Fibroblast of pulmonary artery (primary cell): ENCODE measurements at regions not wholly inside any gene's neighbourhood (a gene's known extent, or its start where the extent isn't known, plus 50 kb on each side); places are given as distances from the start of the nearest gene placed in this dataset.

Experiments
- DNase-seq: peaks from one replicate; pipeline ENCODE4 v3.0.0-alpha.2; 2010; ENCODE audit warnings: low read depth
- H3K4me3 ChIP-seq: replicated peaks from 2 replicates; pipeline ENCODE4 v1.5.1; 2011; ENCODE audit warnings: low read depth, mild to moderate bottlenecking, control low read depth, low read length, moderate library complexity
- CTCF ChIP-seq: IDR thresholded peaks from 2 replicates; pipeline ENCODE4 v1.5.1; 2011; ENCODE audit warnings: mild to moderate bottlenecking, control low read depth, low read length, inconsistent platforms; ENCODE audit errors: missing control alignments

- no peak for TF ChIP-seq CTCF
- H3K4me3 ChIP-seq, result no peak overlapping the region
- DNase-seq, result no peak
These were observed 172.0 kb downstream of the SCP2D1 start for GRCh38 chr20:18985551-18985950.

GRCh38 chr20:18986146-18986830 is 172.7 kb downstream of the SCP2D1 start:
- TF ChIP-seq CTCF, result no peak
- no peak for DNase-seq
- H3K4me3 ChIP-seq, result no peak overlapping the region

GRCh38 chr20:18986895-18987580 is 173.5 kb downstream of the SCP2D1 start:
- TF ChIP-seq CTCF, result no peak
- no peak for DNase-seq
- no peak overlapping the region for H3K4me3 ChIP-seq

- H3K4me3 ChIP-seq, result no peak overlapping the region
- no peak for DNase-seq
- TF ChIP-seq CTCF, result no peak
These were observed 174.3 kb downstream of the SCP2D1 start for GRCh38 chr20:18987781-18988360.

GRCh38 chr20:18988701-18989100 is 175.1 kb downstream of the SCP2D1 start:
- H3K4me3 ChIP-seq, result no peak overlapping the region
- no peak for DNase-seq
- no peak for TF ChIP-seq CTCF

GRCh38 chr20:18989736-18990474 is 176.3 kb downstream of the SCP2D1 start:
- TF ChIP-seq CTCF, result no peak
- no peak for DNase-seq
- H3K4me3 ChIP-seq, result no peak overlapping the region
